ENCODE measurements at regions not wholly inside any gene's neighbourhood (a gene's known extent, or its start where the extent isn't known, plus 50 kb on each side); places are given as distances from the start of the nearest gene placed in this dataset.
"Not testable (repeated sequence)": the region's sequence is repeated elsewhere in the genome, so short reads cannot be mapped to it uniquely, and the experiment has no call there.

DNA sequence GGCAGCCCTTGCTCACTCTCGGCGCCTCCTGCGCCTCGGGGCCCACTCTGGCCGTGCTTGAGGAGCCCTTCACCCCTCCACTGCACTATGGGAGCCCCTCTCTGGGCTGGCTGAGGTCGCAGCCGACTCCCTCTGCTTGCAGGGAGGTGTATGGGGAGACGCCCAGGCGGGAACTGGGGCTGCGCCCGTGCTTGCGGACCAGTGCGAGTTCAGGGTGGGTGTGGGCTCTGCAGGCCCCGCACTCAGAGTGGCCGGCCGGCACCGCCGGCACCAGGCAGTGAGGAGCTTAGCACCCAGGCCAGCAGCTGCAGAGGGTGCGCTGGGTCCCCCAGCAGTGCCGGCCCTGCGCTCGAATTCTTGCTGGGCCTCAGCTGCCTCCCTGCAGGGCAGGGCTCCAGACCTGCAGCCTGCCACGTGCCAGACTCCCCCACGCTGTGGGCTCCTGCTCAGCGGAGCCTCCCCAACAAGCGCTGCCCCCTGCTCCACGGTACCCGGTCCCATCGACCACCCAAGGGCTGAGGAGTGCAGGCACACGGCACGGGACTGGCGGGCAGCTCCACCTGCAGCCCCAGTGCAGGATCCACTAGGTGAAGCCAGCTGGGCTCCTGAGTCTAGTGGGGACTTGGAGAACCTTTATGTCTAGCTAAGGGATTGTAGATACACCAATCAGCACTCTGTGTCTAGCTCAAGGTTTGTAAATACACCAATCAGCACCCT is 54.0 kb upstream of the WWC2 start:
- DNase-seq, result not testable (repeated sequence)

- no peak for DNase-seq
Observed at GRCh38 chr4:183038436-183038835, 60.6 kb upstream of the WWC2 start.

GRCh38 chr4:183035726-183036415 is 63.2 kb upstream of the WWC2 start:
- DNase-seq, result peak in 1 of 2 experiments; percentile 5

DNA sequence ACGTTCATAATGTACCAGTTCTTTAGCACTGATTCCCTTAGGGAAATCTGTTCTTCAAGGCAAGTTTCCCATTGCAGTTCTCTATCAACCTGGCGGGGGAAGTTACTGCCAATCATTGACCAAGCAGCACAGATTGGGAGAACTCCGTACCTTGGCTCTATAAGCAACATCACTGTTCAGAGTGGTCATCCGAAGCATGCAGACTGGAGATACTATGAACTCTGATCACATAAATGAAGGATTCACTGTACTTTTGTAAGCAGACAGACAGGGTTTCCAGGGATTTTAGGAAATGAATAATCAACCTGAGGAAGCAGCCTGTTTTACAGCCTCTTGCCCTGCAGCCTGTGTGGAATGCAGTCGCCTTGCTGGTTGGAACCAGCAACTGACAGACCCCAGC is 63.8 kb upstream of the WWC2 start:
- no peak for DNase-seq

DNA sequence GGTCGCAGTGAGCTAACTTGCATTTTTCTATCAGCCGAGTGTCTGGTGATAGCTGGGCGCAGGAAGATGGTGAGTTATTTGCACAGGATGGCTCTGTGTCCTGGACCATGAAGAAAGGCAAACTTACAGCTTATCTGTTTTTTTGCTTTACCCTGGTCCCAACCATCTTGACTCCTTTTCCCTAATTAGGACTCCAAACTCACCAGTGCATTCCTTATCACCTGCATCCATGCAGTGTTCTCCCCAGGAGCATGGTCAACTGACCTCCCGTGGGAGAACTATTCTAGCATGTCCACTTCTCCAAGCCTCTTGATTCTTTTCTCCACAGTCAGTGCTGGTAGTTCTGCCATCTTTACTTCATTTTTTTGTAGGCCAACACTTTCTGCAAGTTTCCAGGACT is 68.2 kb upstream of the WWC2 start:
- no peak for DNase-seq

GRCh38 chr4:183030309-183030708 is 68.7 kb upstream of the WWC2 start:
- DNase-seq, result peak in 1 of 2 experiments; percentile 7

- DNase-seq, result no peak
Observed at GRCh38 chr4:183029365-183029764, 69.7 kb upstream of the WWC2 start.

DNA sequence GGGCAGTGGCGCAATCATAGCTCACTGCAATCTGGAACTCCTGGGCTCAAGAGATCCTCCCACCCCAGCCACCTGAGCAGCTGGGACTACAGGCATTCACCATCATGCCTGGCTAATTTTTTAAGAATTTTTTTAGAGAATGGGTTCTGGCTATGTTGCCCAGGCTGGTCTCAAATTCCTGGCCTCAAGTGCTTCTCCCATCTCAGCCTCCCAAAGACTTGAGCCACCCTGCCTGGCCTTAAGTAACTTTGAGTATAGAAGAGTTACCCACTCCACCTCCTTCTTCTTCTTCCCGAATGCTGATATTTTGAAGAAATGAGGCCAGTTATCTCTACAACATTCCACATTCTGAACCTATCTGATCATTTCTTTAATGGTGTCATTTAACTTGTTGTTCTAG is 72.4 kb upstream of the WWC2 start:
- DNase-seq, result no peak

GRCh38 chr4:183022617-183023016 is 76.4 kb upstream of the WWC2 start:
- no peak for DNase-seq

DNA sequence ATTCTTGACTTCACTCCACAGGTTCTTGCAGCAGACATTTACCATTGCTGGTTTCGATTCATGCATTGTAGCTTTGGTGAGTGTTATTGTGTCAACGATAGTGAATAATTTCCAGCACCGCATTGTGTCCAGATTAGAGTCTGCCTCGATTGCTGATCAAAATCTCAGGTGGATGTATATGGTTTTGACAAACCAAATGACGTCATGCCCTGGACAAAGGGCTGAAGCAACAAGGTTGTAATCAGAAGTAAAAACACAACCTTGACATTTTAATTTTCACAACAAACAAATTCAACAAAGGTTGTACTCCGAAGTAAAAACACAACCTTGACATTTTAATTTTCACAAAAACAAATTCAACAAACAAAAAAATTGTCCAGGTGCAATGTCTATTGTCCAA is 81.1 kb upstream of the WWC2 start:
- DNase-seq, result no peak

GRCh38 chr4:183014361-183015084 is 84.5 kb upstream of the WWC2 start:
- DNase-seq, result no peak

DNA sequence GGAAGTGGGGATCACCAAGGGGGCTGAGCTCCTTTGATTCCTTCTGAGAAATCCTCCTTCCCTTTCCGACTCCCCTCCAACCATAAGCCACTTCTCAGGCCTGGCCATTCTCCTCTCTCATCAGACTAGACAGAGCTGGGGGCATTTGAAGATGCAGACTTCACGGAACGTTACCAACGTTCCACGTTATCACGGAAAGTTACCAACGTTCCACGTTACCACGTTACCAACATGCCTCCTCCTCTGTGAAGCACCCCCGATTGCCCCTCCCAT is 85.4 kb upstream of the WWC2 start:
- DNase-seq, result no peak

DNA sequence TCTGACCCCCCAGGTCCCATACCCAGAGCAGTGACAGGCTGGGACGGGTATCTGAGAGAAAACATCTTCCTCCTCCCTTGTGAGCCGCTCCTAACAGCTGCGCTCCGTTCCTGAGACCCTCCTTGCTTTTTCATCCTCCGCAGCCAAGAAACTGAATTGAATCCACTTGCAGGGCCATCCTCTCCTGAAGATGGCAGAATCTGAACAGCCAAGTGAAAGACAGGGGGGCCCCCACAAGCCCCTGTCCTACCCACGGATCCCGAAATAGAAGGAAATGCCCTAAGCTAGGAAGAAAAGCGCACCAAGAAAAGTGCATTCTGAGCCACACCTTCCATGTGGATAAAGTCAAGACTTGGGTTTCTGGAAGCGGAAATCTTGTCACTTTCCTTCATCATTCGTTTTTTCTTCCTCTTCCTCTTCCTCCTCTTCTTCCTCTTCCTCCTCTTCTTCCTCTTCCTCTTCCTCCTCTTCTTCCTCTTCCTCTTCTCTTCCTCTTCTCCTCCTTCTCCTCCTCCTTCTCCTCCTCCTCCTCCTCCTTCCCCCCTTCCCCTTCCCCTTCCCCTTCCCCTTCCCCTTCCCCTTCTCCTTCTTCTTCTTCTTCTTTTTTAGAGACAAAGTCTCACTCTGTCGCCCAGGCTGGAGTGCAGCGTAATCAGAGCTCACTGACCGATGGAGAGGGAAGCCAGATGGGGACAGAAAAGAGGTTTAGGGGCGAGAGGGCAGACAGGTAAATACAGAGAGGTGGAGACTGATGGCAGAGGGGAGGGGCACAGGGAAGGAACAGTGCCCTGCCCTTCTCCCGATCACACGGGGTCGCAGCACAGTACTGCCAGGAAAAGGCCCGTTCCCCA is 86.0 kb upstream of the WWC2 start:
- peak; percentile 13 to 42 for DNase-seq

DNA sequence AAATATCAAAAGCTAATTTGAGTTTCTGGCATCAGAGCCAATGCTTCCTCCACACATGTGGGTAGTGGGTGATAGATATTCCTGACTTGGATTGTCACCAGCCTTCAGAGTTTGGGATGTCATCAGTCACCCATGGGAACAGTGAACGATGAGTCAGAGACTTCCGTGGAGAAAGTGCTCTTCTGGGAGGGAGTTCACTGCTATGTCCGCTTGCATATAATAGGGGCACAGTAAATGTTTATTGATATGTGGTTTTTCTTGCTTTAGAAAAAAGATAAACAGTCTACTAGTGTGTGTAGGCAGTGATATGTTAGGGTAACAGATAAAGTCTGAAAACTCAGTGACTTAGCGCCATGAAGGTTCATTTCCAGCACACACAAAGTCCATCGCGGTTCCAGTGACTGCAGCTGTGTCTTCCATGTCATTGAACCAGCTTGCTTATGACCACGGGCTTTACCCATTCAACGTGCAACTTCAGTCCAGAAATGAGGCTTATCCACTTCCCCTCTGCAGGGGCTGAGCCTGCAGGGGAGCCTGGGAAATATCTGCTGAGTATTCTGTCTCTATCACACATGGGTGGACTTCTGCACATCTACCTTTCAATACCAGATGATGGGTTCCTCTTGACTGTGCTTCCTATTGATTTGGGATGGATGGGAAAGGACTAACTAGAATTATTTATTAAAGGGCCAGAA is 87.7 kb upstream of the WWC2 start:
- no peak for DNase-seq

DNA sequence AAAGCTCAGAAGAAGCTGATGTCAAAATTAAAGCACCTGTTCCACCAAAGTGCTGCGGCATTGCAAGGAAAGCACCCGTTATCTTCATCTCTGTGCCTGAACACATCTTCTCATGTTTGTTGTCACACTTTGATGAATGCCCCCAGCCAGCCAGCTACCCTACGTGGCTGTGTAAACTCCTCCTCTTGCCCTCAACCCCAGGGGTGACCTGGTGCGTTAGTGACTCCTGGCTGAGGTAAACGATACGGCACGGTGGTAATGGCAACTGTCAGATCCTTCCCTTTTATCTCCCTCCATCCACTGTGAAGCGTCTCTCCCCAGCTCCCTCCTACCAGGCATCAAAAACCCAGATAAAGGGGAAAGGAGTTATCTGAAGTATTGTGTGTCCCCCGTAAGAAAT is 90.6 kb upstream of the WWC2 start:
- DNase-seq, result no peak

DNA sequence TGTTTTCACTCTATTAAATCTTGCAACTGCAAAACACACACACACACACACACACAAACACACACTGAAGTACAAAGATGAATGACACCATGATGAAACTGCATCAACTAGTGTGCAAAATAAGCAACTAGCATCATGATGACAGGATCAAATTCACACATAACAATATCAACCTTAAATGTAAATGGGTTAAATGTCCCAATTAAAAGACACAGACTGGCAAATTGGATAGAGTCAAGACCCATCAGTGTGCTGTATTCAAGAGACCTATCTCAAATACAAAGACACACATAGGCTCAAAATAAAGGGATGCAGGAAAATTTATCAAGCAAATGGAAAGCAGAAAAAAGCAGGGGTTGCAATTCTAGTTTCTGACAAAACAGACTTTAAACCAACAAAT is 87.2 kb upstream of the DCTD start:
- DNase-seq, result not testable (repeated sequence)

GRCh38 chr4:182994171-182994570 is 77.0 kb upstream of the DCTD start:
- DNase-seq, result no peak

- DNase-seq, result no peak
Observed at GRCh38 chr4:182978152-182978827, 61.1 kb upstream of the DCTD start.

DNA sequence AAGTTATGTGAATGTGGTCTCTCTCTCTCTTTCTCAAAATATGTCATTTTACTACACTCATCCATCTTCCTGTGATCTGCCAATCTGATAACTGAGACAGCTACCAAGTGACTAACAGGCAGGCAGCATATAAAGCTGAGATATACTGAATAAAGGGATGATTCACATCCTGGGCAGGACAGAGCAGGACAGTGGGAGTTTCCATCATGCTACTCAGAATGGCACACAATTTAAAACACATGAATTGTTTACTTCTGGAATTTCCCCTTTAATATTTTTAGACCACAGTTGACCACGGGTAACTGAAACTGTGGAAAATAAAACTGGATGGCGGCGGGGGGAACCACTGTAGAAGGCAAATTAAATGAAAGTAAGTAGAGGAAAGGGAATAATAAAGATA is 58.6 kb upstream of the DCTD start:
- no peak for DNase-seq

- no peak for DNase-seq
Observed at GRCh38 chr4:182973941-182974340, 56.8 kb upstream of the DCTD start.

DNA sequence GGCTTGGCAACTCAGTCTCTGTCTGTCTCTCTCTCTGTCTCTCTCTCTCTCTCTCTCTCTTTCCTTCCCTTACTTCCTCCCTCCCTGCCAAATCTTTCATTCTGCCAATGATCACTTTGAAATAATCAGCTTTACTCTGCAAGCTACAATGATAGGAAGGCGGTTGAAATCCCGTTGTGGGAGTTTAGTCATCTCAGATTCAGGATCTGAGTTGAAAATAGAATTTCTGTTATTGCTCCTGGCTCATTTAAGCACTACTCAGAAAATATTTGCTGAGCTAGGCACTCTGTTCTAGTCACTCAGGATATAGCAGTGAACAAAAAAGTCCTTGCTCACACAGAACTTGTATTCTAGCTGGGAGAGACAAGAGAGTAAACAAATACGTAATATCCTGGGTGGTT is 56.3 kb upstream of the DCTD start:
- DNase-seq, result no peak

- DNase-seq, result no peak
Observed at GRCh38 chr4:182971702-182972101, 54.5 kb upstream of the DCTD start.
